ENCODE measurements at regions not wholly inside any gene's neighbourhood (a gene's known extent, or its start where the extent isn't known, plus 50 kb on each side); places are given as distances from the start of the nearest gene placed in this dataset.

GRCh38 chr6:74942130-74942529, 263.7 kb downstream of the COL12A1 start:
- TF ChIP-seq, protein P1, sequence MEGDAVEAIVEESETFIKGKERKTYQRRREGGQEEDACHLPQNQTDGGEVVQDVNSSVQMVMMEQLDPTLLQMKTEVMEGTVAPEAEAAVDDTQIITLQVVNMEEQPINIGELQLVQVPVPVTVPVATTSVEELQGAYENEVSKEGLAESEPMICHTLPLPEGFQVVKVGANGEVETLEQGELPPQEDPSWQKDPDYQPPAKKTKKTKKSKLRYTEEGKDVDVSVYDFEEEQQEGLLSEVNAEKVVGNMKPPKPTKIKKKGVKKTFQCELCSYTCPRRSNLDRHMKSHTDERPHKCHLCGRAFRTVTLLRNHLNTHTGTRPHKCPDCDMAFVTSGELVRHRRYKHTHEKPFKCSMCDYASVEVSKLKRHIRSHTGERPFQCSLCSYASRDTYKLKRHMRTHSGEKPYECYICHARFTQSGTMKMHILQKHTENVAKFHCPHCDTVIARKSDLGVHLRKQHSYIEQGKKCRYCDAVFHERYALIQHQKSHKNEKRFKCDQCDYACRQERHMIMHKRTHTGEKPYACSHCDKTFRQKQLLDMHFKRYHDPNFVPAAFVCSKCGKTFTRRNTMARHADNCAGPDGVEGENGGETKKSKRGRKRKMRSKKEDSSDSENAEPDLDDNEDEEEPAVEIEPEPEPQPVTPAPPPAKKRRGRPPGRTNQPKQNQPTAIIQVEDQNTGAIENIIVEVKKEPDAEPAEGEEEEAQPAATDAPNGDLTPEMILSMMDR (IDR thresholded peaks at IDR 0.05) = no peak
- no peak for TF ChIP-seq POLR2A (IDR thresholded peaks at IDR 0.05)
